ENCODE measurements at regions not wholly inside any gene's neighbourhood (a gene's known extent, or its start where the extent isn't known, plus 50 kb on each side); places are given as distances from the start of the nearest gene placed in this dataset.

DNA sequence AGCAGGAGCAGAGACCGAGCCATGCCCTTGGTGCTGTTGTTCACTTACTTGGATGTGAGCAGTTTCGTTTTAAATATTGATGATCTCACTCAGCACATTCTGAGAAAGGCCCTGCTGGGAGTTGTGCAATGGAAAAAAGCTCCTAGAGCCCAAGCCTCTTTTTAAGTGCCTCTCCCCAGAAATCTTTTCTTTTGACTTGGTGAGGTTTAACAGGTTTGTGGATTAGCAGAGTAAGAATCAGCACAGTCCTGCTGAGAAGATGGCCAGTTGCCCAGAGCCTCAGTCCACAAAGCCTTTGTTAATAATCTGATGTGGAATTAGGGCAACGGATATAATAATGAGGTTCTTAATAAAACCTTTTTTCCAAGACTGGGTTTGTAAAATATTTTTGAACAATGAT, 157.5 kb upstream of the ATP6AP2 start:
- Histone ChIP-seq H3K27ac (ENCODE audit: low read depth in 1 of 3, low read length in 2 of 3) (no peak overlapping the region), H3K4me1 (ENCODE audit: control insufficient read depth in 3 of 3, insufficient read depth in 2 of 3, low read depth in 1 of 3, low read length in 2 of 3) (no peaks in the 10 kb centered on the region), H3K9me3 (ENCODE audit: control insufficient read depth in 2 of 2, insufficient read depth in 1 of 2, low read depth in 1 of 2, low read length in 1 of 2) (peaks cover 0 to 3% of the 10 kb centered on the region in 2 donors), H3K4me3 (ENCODE audit: low read depth in 1 of 3, low read length in 3 of 3) (no peak overlapping the region), H3K36me3 (ENCODE audit: control insufficient read depth in 3 of 3, insufficient read depth in 2 of 3, low read depth in 1 of 3, low read length in 3 of 3) (no peaks in the 10 kb centered on the region), H3K27me3 (ENCODE audit: control insufficient read depth in 3 of 3, insufficient read depth in 3 of 3, low read length in 3 of 3) (no peaks in the 10 kb centered on the region)
- no peak for FAIRE-seq
- no peak for DNase-seq
- WGBS, 3 donors, result 68 to 80% (median 71%) methylated on average over 3 of the region's 3 CpGs

DNA sequence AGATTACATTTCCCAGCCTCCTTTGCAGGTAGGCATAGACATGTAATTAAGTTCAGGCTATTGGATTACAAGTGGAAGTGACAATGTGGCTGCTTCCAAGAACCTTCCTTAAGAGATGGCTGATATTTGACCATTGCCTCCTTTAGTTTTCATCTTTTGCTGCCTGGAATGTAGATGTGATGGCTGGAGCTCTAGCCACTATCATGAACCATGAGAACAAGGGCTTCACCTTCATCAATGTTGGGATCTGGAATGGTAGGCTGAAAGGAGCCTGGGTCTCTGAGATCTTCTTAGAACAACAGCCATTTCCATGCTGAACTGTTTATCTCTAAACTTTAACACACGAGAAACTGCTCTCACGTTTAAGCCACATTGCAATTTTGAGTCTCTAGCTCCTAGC, 158.7 kb upstream of the ATP6AP2 start:
- Histone ChIP-seq H3K9me3 (ENCODE audit: control insufficient read depth in 2 of 2, insufficient read depth in 1 of 2, low read depth in 1 of 2, low read length in 1 of 2) (no peaks in the 10 kb centered on the region), H3K4me3 (ENCODE audit: low read depth in 1 of 3, low read length in 3 of 3) (no peak overlapping the region), H3K27ac (ENCODE audit: low read depth in 1 of 3, low read length in 2 of 3) (no peak overlapping the region), H3K36me3 (ENCODE audit: control insufficient read depth in 3 of 3, insufficient read depth in 2 of 3, low read depth in 1 of 3, low read length in 3 of 3) (no peaks in the 10 kb centered on the region), H3K27me3 (ENCODE audit: control insufficient read depth in 3 of 3, insufficient read depth in 3 of 3, low read length in 3 of 3) (no peaks in the 10 kb centered on the region), H3K4me1 (ENCODE audit: control insufficient read depth in 3 of 3, insufficient read depth in 2 of 3, low read depth in 1 of 3, low read length in 2 of 3) (no peaks in the 10 kb centered on the region)
- DNase-seq, result no peak
- WGBS, 3 donors, result 55 to 82% (median 65%) methylated on average over 2 of the region's 2 CpGs
- FAIRE-seq, result no peak

DNA sequence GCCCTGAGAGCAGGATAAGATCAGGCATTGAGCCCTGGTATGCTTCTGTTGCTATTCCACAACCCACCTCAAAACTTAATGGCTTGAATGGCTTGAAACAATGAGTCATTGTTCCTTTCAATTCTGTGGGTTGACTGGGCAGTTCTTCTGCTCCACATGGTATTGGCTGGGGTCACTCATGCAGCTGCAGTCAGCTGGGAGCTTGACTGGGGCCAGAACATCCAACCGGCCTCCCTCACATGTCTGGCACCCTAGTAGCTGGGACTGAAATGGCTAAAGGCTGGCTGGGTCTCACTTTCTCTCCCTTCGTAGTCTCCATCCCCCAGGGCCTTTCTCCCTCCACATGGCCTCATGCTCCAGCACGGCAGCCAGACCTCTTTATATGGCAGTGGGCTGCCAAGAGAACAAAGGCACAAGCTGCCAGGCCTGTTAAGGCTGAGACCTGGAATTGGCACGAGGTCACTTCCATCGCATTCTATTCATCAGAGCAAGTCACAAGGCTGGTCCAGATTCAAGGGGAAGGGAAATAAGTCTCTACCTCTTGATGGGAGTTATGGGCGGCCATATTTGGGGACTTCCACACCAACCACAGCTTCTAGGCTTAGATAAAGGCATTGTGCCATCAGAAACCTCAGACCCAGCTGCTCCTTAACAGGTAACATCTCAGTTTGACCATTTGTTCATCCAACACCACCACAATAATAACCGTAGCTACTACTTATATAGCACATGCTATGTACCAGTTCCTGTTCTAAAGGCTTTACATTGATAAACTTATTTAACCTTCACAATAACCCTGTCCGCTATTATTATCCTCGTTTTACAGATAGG, 159.7 kb upstream of the ATP6AP2 start:
- Histone ChIP-seq H3K4me3 (ENCODE audit: low read depth in 1 of 3, low read length in 3 of 3) (no peak overlapping the region), H3K27ac (ENCODE audit: low read depth in 1 of 3, low read length in 2 of 3) (no peak overlapping the region), H3K4me1 (ENCODE audit: control insufficient read depth in 3 of 3, insufficient read depth in 2 of 3, low read depth in 1 of 3, low read length in 2 of 3) (no peaks in the 10 kb centered on the region), H3K27me3 (ENCODE audit: control insufficient read depth in 3 of 3, insufficient read depth in 3 of 3, low read length in 3 of 3) (no peaks in the 10 kb centered on the region), H3K9me3 (ENCODE audit: control insufficient read depth in 2 of 2, insufficient read depth in 1 of 2, low read depth in 1 of 2, low read length in 1 of 2) (no peaks in the 10 kb centered on the region), H3K36me3 (ENCODE audit: control insufficient read depth in 3 of 3, insufficient read depth in 2 of 3, low read depth in 1 of 3, low read length in 3 of 3) (no peaks in the 10 kb centered on the region)
- DNase-seq (no peak), FAIRE-seq (no peak)
- 70 to 83% (median 80%) methylated on average over 8 to 9 of the region's 9 CpGs for WGBS, 3 donors

DNA sequence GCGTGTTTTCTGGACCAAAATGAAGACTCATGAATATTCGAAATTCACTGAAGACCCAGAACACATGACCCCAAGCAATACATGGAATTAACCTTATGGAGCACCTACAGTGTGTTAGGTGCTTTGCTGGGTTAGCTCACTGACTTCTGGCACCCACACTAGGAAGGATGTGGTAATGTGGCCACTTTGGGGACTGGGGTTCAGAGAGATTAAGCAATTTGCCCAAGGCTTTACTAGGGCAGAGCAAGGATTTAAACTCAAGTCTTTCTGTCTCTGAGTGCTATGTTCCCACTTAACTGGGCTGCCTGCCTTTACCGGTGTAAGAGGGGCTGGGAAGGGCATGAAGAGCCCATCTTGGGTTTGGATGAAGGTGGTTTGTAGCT, 162.0 kb upstream of the ATP6AP2 start:
- no peaks in the 10 kb centered on the region for H3K36me3 ChIP-seq (ENCODE audit: control insufficient read depth in 3 of 3, insufficient read depth in 2 of 3, low read depth in 1 of 3, low read length in 3 of 3)
- no peaks in the 10 kb centered on the region for H3K9me3 ChIP-seq (ENCODE audit: control insufficient read depth in 2 of 2, insufficient read depth in 1 of 2, low read depth in 1 of 2, low read length in 1 of 2)
- H3K27ac ChIP-seq (ENCODE audit: low read depth in 1 of 3, low read length in 2 of 3), result no peak overlapping the region
- DNase-seq (peak in 1 of 2 donors; percentile 3), FAIRE-seq (no peak)
- 70 to 87% (median 76%) methylated on average over 3 of the region's 3 CpGs for WGBS, 3 donors
- H3K4me1 ChIP-seq (ENCODE audit: control insufficient read depth in 3 of 3, insufficient read depth in 2 of 3, low read depth in 1 of 3, low read length in 2 of 3), result no peaks in the 10 kb centered on the region
- no peaks in the 10 kb centered on the region for H3K27me3 ChIP-seq (ENCODE audit: control insufficient read depth in 3 of 3, insufficient read depth in 3 of 3, low read length in 3 of 3)
- H3K4me3 ChIP-seq (ENCODE audit: low read depth in 1 of 3, low read length in 3 of 3), result no peak overlapping the region

DNA sequence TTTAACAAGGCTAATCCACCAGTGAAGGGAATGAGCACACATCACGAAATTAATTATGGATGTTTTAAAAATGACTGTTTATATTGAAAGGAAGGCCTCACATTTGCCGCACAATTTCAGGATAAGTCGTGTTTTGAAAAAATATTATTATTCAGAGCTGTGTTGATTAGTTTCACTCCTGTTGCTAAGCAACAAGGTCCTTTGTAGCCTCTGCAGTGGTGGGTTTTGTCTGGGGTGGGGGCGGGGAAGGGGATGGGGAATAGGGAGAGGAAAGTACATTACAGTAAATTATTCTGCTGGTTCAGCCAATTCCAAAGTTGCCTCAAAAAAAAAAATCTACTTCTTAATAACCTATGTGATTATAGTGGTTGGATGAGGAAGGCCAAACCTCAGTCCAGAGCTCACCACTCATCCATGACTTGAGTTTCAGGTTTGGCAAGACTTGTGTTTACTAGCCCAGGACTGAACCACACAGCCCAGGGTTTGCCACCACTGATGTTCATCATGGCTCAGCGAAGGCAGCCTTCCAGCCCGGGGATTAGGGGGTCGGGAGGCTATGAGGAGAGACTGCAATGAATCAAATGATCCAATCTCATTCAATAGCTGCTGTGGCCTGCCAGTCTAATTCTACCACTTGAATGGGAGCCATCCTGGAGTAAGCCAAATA, 162.5 kb upstream of the ATP6AP2 start:
- Histone ChIP-seq H3K4me1 (ENCODE audit: control insufficient read depth in 3 of 3, insufficient read depth in 2 of 3, low read depth in 1 of 3, low read length in 2 of 3) (no peaks in the 10 kb centered on the region), H3K9me3 (ENCODE audit: control insufficient read depth in 2 of 2, insufficient read depth in 1 of 2, low read depth in 1 of 2, low read length in 1 of 2) (no peaks in the 10 kb centered on the region), H3K27me3 (ENCODE audit: control insufficient read depth in 3 of 3, insufficient read depth in 3 of 3, low read length in 3 of 3) (no peaks in the 10 kb centered on the region), H3K36me3 (ENCODE audit: control insufficient read depth in 3 of 3, insufficient read depth in 2 of 3, low read depth in 1 of 3, low read length in 3 of 3) (no peaks in the 10 kb centered on the region), H3K4me3 (ENCODE audit: low read depth in 1 of 3, low read length in 3 of 3) (no peak overlapping the region), H3K27ac (ENCODE audit: low read depth in 1 of 3, low read length in 2 of 3) (no peak overlapping the region)
- 67 to 78% (median 70%) methylated on average over 7 of the region's 7 CpGs for WGBS, 3 donors
- DNase-seq (no peak), FAIRE-seq (no peak)

DNA sequence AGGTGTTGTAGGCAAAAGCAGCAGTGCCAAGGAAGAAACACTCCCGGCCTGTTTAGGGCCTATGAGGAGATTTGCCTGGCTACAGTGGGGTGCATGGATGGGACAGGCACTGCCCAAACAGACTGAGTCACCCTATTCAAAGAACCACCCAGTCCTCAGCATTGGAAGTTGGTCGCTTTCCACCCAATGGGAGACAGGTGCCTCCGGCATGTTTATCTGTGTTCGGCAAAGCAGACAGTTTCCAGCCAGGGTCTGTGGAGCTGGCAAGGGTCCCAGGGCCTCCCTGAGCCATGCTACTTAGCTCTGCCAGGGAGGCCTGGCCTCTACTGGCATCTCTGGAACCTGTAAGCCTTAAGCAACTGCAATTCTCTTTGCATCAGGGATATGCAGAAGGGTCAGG, 165.1 kb upstream of the ATP6AP2 start:
- Histone ChIP-seq H3K4me3 (ENCODE audit: low read depth in 1 of 3, low read length in 3 of 3) (no peak overlapping the region), H3K4me1 (ENCODE audit: control insufficient read depth in 3 of 3, insufficient read depth in 2 of 3, low read depth in 1 of 3, low read length in 2 of 3) (no peaks in the 10 kb centered on the region), H3K27ac (ENCODE audit: low read depth in 1 of 3, low read length in 2 of 3) (no peak overlapping the region), H3K9me3 (ENCODE audit: control insufficient read depth in 2 of 2, insufficient read depth in 1 of 2, low read depth in 1 of 2, low read length in 1 of 2) (no peaks in the 10 kb centered on the region), H3K27me3 (ENCODE audit: control insufficient read depth in 3 of 3, insufficient read depth in 3 of 3, low read length in 3 of 3) (no peaks in the 10 kb centered on the region), H3K36me3 (ENCODE audit: control insufficient read depth in 3 of 3, insufficient read depth in 2 of 3, low read depth in 1 of 3, low read length in 3 of 3) (no peaks in the 10 kb centered on the region)
- FAIRE-seq (no peak), DNase-seq (no peak)
- 76 to 91% (median 76%) methylated on average over 4 of the region's 4 CpGs for WGBS, 3 donors

DNA sequence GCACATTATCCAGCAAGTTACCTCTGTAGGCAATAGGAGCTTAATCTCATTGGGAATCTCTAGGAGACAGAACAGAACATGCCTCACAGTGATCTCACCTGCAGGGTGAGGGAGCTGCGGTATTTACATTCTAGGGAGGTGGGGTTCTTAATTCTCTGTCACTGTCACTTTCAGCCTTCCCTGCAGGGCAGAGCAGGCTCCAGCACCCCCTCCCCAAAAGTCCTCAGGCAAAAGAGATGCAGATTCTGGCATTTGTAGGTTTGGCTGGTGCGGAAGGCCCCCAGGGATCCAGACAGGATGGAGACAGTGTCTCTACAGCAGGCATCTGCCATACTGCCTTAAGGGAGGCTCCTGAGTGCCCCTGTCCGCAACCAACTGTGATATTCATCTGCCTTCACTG, 166.4 kb upstream of the ATP6AP2 start:
- Histone ChIP-seq H3K4me3 (ENCODE audit: low read depth in 1 of 3, low read length in 3 of 3) (no peak overlapping the region), H3K36me3 (ENCODE audit: control insufficient read depth in 3 of 3, insufficient read depth in 2 of 3, low read depth in 1 of 3, low read length in 3 of 3) (no peaks in the 10 kb centered on the region), H3K4me1 (ENCODE audit: control insufficient read depth in 3 of 3, insufficient read depth in 2 of 3, low read depth in 1 of 3, low read length in 2 of 3) (no peaks in the 10 kb centered on the region), H3K27ac (ENCODE audit: low read depth in 1 of 3, low read length in 2 of 3) (no peak overlapping the region), H3K27me3 (ENCODE audit: control insufficient read depth in 3 of 3, insufficient read depth in 3 of 3, low read length in 3 of 3) (no peaks in the 10 kb centered on the region), H3K9me3 (ENCODE audit: control insufficient read depth in 2 of 2, insufficient read depth in 1 of 2, low read depth in 1 of 2, low read length in 1 of 2) (no peaks in the 10 kb centered on the region)
- no peak for DNase-seq
- WGBS, 3 donors, result 69 to 94% (median 77%) methylated on average over 3 of the region's 3 CpGs
- no peak for FAIRE-seq

DNA sequence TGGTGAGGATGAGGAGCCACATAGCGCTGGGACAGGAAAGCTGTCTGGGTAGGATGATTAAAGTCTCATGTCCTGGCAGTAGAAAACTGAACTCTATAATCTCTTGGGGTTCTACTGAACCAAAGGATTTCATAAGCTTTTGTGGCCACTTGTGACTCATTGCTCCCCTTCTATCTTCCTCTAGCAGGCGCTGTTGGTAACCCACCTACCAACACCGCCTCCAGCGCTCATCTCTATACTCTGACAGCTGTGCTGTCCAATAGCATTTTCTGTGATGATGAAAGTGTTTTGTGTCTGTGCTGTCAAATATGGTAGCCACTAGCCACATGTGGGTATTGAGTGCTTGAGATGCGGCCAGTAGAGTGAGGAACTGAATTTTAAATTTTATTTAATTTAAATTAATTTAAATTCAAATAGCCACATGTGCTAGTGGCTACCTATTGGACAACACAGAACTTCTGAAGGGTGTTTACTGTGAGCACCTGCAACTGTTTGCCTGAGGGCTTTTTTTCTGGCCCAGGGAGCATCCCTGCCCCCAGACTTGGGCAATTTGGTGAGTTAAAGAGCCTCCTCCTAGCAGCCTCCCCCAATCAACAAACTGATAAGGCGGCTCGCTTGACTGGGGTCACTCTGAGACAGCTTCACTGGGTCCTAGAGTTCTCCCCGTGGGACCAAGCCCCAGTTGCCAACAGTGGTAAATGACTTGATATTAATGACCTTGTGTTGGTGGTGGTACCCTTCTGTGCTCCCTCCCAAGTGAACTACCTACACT, 169.2 kb upstream of the ATP6AP2 start:
- H3K27ac ChIP-seq (ENCODE audit: low read depth in 1 of 3, low read length in 2 of 3), result no peak overlapping the region
- no peak overlapping the region for H3K4me3 ChIP-seq (ENCODE audit: low read depth in 1 of 3, low read length in 3 of 3)
- H3K9me3 ChIP-seq (ENCODE audit: control insufficient read depth in 2 of 2, insufficient read depth in 1 of 2, low read depth in 1 of 2, low read length in 1 of 2), result no peaks in the 10 kb centered on the region
- no peak for FAIRE-seq
- no peaks in the 10 kb centered on the region for H3K4me1 ChIP-seq (ENCODE audit: control insufficient read depth in 3 of 3, insufficient read depth in 2 of 3, low read depth in 1 of 3, low read length in 2 of 3)
- 53 to 83% (median 62%) methylated on average over 8 of the region's 8 CpGs for WGBS, 3 donors
- no peaks in the 10 kb centered on the region for H3K27me3 ChIP-seq (ENCODE audit: control insufficient read depth in 3 of 3, insufficient read depth in 3 of 3, low read length in 3 of 3)
- no peak for DNase-seq
- no peaks in the 10 kb centered on the region for H3K36me3 ChIP-seq (ENCODE audit: control insufficient read depth in 3 of 3, insufficient read depth in 2 of 3, low read depth in 1 of 3, low read length in 3 of 3)
